ENCODE measurements at regions not wholly inside any gene's neighbourhood (a gene's known extent, or its start where the extent isn't known, plus 50 kb on each side); places are given as distances from the start of the nearest gene placed in this dataset.

GRCh38 chr10:109282510-109282909 is 640.8 kb downstream of the XPNPEP1 start:
- Histone ChIP-seq H3K4me2 (ENCODE audit: low read depth, low read length, poor library complexity, severe bottlenecking) (no peak overlapping the region), H3K27me3 (ENCODE audit: low read length) (no peaks in the 10 kb centered on the region), H3K9me3 (ENCODE audit: insufficient read depth, low read length) (no peaks in the 10 kb centered on the region), H3K9me2 (replicated peaks; ENCODE audit: insufficient read depth, low read length) (no peaks in the 10 kb centered on the region), H3K9ac (ENCODE audit: low read length) (no peak overlapping the region), H3K4me3 (ENCODE audit: insufficient read depth, low read length, poor library complexity, severe bottlenecking) (no peak overlapping the region), H3K36me3 (ENCODE audit: low read length) (no peaks in the 10 kb centered on the region), H3F3A (ENCODE audit: insufficient read depth) (no peaks in the 10 kb centered on the region), H2AFZ (ENCODE audit: low read depth, low read length, severe bottlenecking) (no peak overlapping the region), H3K27ac (ENCODE audit: low read depth, low read length) (no peak overlapping the region), H3K79me2 (ENCODE audit: insufficient read depth, low read length) (no peaks in the 10 kb centered on the region), H4K20me1 (ENCODE audit: low read depth, low read length) (0 out of 2 replicates have a peak, but pooled peaks cover 3% of the 10 kb centered on the region)
- TF ChIP-seq CTCF (IDR thresholded peaks at IDR 0.05; ENCODE audit: insufficient read depth, low read length, poor library complexity, severe bottlenecking) (no peak), EZH2phosphoT487 (conservative IDR thresholded peaks at IDR 0.05; ENCODE audit: low read length) (no peak)

GRCh38 chr10:109281347-109281746 is 642.0 kb downstream of the XPNPEP1 start:
- TF ChIP-seq EZH2phosphoT487 (conservative IDR thresholded peaks at IDR 0.05; ENCODE audit: low read length) (no peak), CTCF (IDR thresholded peaks at IDR 0.05; ENCODE audit: insufficient read depth, low read length, poor library complexity, severe bottlenecking) (no peak)
- Histone ChIP-seq H3K4me3 (ENCODE audit: insufficient read depth, low read length, poor library complexity, severe bottlenecking) (no peak overlapping the region), H3K79me2 (ENCODE audit: insufficient read depth, low read length) (no peaks in the 10 kb centered on the region), H3K9me3 (ENCODE audit: insufficient read depth, low read length) (no peaks in the 10 kb centered on the region), H2AFZ (ENCODE audit: low read depth, low read length, severe bottlenecking) (no peak overlapping the region), H3K9me2 (replicated peaks; ENCODE audit: insufficient read depth, low read length) (no peaks in the 10 kb centered on the region), H3F3A (ENCODE audit: insufficient read depth) (no peaks in the 10 kb centered on the region), H3K4me2 (ENCODE audit: low read depth, low read length, poor library complexity, severe bottlenecking) (no peak overlapping the region), H3K36me3 (ENCODE audit: low read length) (no peaks in the 10 kb centered on the region), H3K27me3 (ENCODE audit: low read length) (no peaks in the 10 kb centered on the region), H4K20me1 (ENCODE audit: low read depth, low read length) (0 out of 2 replicates have a peak, but pooled peaks cover 3% of the 10 kb centered on the region), H3K27ac (ENCODE audit: low read depth, low read length) (no peak overlapping the region), H3K9ac (ENCODE audit: low read length) (no peak overlapping the region)

- Histone ChIP-seq H4K20me1 (ENCODE audit: low read depth, low read length) (0 out of 2 replicates have a peak, but pooled peaks cover 3% of the 10 kb centered on the region), H3F3A (ENCODE audit: insufficient read depth) (no peaks in the 10 kb centered on the region), H3K79me2 (ENCODE audit: insufficient read depth, low read length) (no peaks in the 10 kb centered on the region), H3K4me2 (ENCODE audit: low read depth, low read length, poor library complexity, severe bottlenecking) (no peak overlapping the region), H3K9me3 (ENCODE audit: insufficient read depth, low read length) (no peaks in the 10 kb centered on the region), H3K27me3 (ENCODE audit: low read length) (no peaks in the 10 kb centered on the region), H3K27ac (ENCODE audit: low read depth, low read length) (no peak overlapping the region), H3K36me3 (ENCODE audit: low read length) (no peaks in the 10 kb centered on the region), H3K9ac (ENCODE audit: low read length) (no peak overlapping the region), H3K4me3 (ENCODE audit: insufficient read depth, low read length, poor library complexity, severe bottlenecking) (no peak overlapping the region), H3K9me2 (replicated peaks; ENCODE audit: insufficient read depth, low read length) (no peaks in the 10 kb centered on the region), H2AFZ (ENCODE audit: low read depth, low read length, severe bottlenecking) (no peak overlapping the region)
- TF ChIP-seq CTCF (IDR thresholded peaks at IDR 0.05; ENCODE audit: insufficient read depth, low read length, poor library complexity, severe bottlenecking) (no peak), EZH2phosphoT487 (conservative IDR thresholded peaks at IDR 0.05; ENCODE audit: low read length) (no peak)
Measured at GRCh38 chr10:109280837-109281236, 642.5 kb downstream of the XPNPEP1 start.
